ENCODE measurements at regions not wholly inside any gene's neighbourhood (a gene's known extent, or its start where the extent isn't known, plus 50 kb on each side); places are given as distances from the start of the nearest gene placed in this dataset.
A peak's percentile ranks its signal among the peaks of the same experiment; 100 is the strongest.

- no peaks in the 10 kb centered on the region for H3K79me2 ChIP-seq (ENCODE audit: insufficient read depth, low read length)
Measured at GRCh38 chr5:168085261-168086031, 206.0 kb upstream of the WWC1 start.

GRCh38 chr5:168086104-168086610 is 205.3 kb upstream of the WWC1 start:
- Histone ChIP-seq H3K4me2 (ENCODE audit: insufficient read depth, low read length) (peak overlapping the region; percentile 8), H4K20me1 (ENCODE audit: insufficient read depth, low read length) (no peaks in the 10 kb centered on the region), H3K79me2 (ENCODE audit: insufficient read depth, low read length) (no peaks in the 10 kb centered on the region), H3K27ac (ENCODE audit: low read depth, low read length) (peak overlapping the region; percentile 1), H2AFZ (ENCODE audit: low read length) (no peak overlapping the region), H3K9me3 (ENCODE audit: low read depth, low read length) (no peaks in the 10 kb centered on the region), H3K27me3 (ENCODE audit: insufficient read depth, low read length) (no peaks in the 10 kb centered on the region), H3K36me3 (ENCODE audit: insufficient read depth, low read length) (no peaks in the 10 kb centered on the region), H3K4me1 (ENCODE audit: insufficient read depth, low read length) (peaks cover 32% of the 10 kb centered on the region), H3K4me3 (ENCODE audit: insufficient read depth, low read length) (no peak overlapping the region)
- peak; percentile 29 for TF ChIP-seq CTCF (IDR thresholded peaks at IDR 0.05; ENCODE audit: extremely low read depth, low read depth, low read length)
- no peak for DNase-seq (ENCODE audit: insufficient read length, low spot score, missing footprints)

More at GRCh38 chr5:168085261-168086031, 206.0 kb upstream of the WWC1 start:
- Histone ChIP-seq H4K20me1 (ENCODE audit: insufficient read depth, low read length) (no peaks in the 10 kb centered on the region), H3K36me3 (ENCODE audit: insufficient read depth, low read length) (no peaks in the 10 kb centered on the region), H3K27ac (ENCODE audit: low read depth, low read length) (peak overlapping the region; percentile 1), H3K9me3 (ENCODE audit: low read depth, low read length) (no peaks in the 10 kb centered on the region), H3K27me3 (ENCODE audit: insufficient read depth, low read length) (no peaks in the 10 kb centered on the region), H3K4me2 (ENCODE audit: insufficient read depth, low read length) (peak overlapping the region; percentile 8), H2AFZ (ENCODE audit: low read length) (peak overlapping the region; percentile 41), H3K4me3 (ENCODE audit: insufficient read depth, low read length) (no peak overlapping the region), H3K4me1 (ENCODE audit: insufficient read depth, low read length) (peaks cover 32% of the 10 kb centered on the region)
- no peak for TF ChIP-seq CTCF (IDR thresholded peaks at IDR 0.05; ENCODE audit: extremely low read depth, low read depth, low read length)
- no peak for DNase-seq (ENCODE audit: insufficient read length, low spot score, missing footprints)

- no peaks in the 10 kb centered on the region for H3K36me3 ChIP-seq (ENCODE audit: insufficient read depth, low read length)
- H4K20me1 ChIP-seq (ENCODE audit: insufficient read depth, low read length): no peaks in the 10 kb centered on the region
- no peak for TF ChIP-seq CTCF (IDR thresholded peaks at IDR 0.05; ENCODE audit: extremely low read depth, low read depth, low read length)
- no peaks in the 10 kb centered on the region for H3K79me2 ChIP-seq (ENCODE audit: insufficient read depth, low read length)
- no peaks in the 10 kb centered on the region for H3K9me3 ChIP-seq (ENCODE audit: low read depth, low read length)
- H3K4me3 ChIP-seq (ENCODE audit: insufficient read depth, low read length): no peak overlapping the region
- H3K27me3 ChIP-seq (ENCODE audit: insufficient read depth, low read length): no peaks in the 10 kb centered on the region
- H3K27ac ChIP-seq (ENCODE audit: low read depth, low read length): no peak overlapping the region
- DNase-seq (ENCODE audit: insufficient read length, low spot score, missing footprints): no peak
- H2AFZ ChIP-seq (ENCODE audit: low read length): no peak overlapping the region
- peak overlapping the region; percentile 8 for H3K4me2 ChIP-seq (ENCODE audit: insufficient read depth, low read length)
- peaks cover 32% of the 10 kb centered on the region for H3K4me1 ChIP-seq (ENCODE audit: insufficient read depth, low read length)
Measured at GRCh38 chr5:168086746-168087145, 204.7 kb upstream of the WWC1 start.

- Histone ChIP-seq H3K4me3 (ENCODE audit: insufficient read depth, low read length) (no peak overlapping the region), H2AFZ (ENCODE audit: low read length) (peak overlapping the region; percentile 15), H3K36me3 (ENCODE audit: insufficient read depth, low read length) (no peaks in the 10 kb centered on the region), H3K9me3 (ENCODE audit: low read depth, low read length) (no peaks in the 10 kb centered on the region), H3K27me3 (ENCODE audit: insufficient read depth, low read length) (no peaks in the 10 kb centered on the region), H3K27ac (ENCODE audit: low read depth, low read length) (no peak overlapping the region), H4K20me1 (ENCODE audit: insufficient read depth, low read length) (no peaks in the 10 kb centered on the region), H3K4me2 (ENCODE audit: insufficient read depth, low read length) (peak overlapping the region; percentile 21), H3K4me1 (ENCODE audit: insufficient read depth, low read length) (peaks cover 40% of the 10 kb centered on the region), H3K79me2 (ENCODE audit: insufficient read depth, low read length) (no peaks in the 10 kb centered on the region)
- TF ChIP-seq CTCF (IDR thresholded peaks at IDR 0.05; ENCODE audit: extremely low read depth, low read depth, low read length): no peak
- no peak for DNase-seq (ENCODE audit: insufficient read length, low spot score, missing footprints)
Measured at GRCh38 chr5:168088410-168089173, 202.9 kb upstream of the WWC1 start.
